HCT116 (cell line): ENCODE measurements at regions not wholly inside any gene's neighbourhood (a gene's known extent, or its start where the extent isn't known, plus 50 kb on each side); places are given as distances from the start of the nearest gene placed in this dataset.
"Not testable (repeated sequence)": the region's sequence is repeated elsewhere in the genome, so short reads cannot be mapped to it uniquely, and the experiment has no call there.

ENCODE experiments used
- ATAC-seq: fragments of 200-7000 bp; cut with Tn5 transposase; 2 replicates; pipeline ENCODE4 v1.9.1; 2020; ENCODE audit warnings: mild to moderate bottlenecking, moderate library complexity
- BruUV-seq: library from RNA; stranded (reverse); fragments of 400-500 nt; replicated peaks from 2 replicates; lab custom pipeline; 2021; lab: Mats Ljungman, UMichigan
- CTCF ChIA-PET: fragments of 300-600 bp; sonication (Branson Sonifier 250); formaldehyde crosslinking; loops from one replicate; lab custom pipeline; 2021; ENCODE audit warnings: antibody characterized with exemption; lab: Charles Lee
- POLR2A ChIA-PET: fragments of 300-600, 350-600 bp; sonication (Branson Sonifier 250); formaldehyde crosslinking; loops from one replicate; lab custom pipeline; 2021; ENCODE audit warnings: antibody characterized with exemption; lab: Charles Lee
- RAD21 ChIA-PET, 2 experiments: fragments of 300-600 bp; sonication (Branson Sonifier 250); formaldehyde crosslinking; loops; one replicate each; lab custom pipeline; 2023; ENCODE audit warnings: low total read pairs in 2 of 2; ENCODE audit not compliant: uncharacterized antibody in 2 of 2, unreplicated experiment in 2 of 2, low non-redundant PET in 1 of 2; lab: Charles Lee
- DNase-seq: peaks from one replicate; pipeline ENCODE4 v3.0.0-alpha.2; 2010; ENCODE audit warnings: low read depth, low spot score
- H2AFZ ChIP-seq: fragments of 200-600 bp; shearing (Covaris generic), sonication (generic); 2 replicates; pipeline ENCODE4 v1.6.1; 2017; ENCODE audit warnings: low read depth, mixed run types, mixed read lengths, antibody characterized with exemption, low read length; ENCODE audit not compliant: poor library complexity, severe bottlenecking
- H3K27ac ChIP-seq: 2 replicates; pipeline ENCODE4 v1.5.1; 2012; ENCODE audit warnings: low read depth, low read length
- H3K27me3 ChIP-seq: fragments of 200-600 bp; sonication (generic); 2 replicates; pipeline ENCODE4 v1.6.1; 2016; ENCODE audit warnings: mixed run types, low read length, mixed read lengths; ENCODE audit not compliant: insufficient read depth
- H3K36me3 ChIP-seq, 2 experiments: fragments of 200-500 bp in 1 of 2; fragments of 200-600 bp in 1 of 2; sonication (Bioruptor generic) in 1 of 2; sonication (generic) in 1 of 2; 2 replicates each; pipeline versions ENCODE4 v1.5.1 to v1.6.1; 2014 to 2016; ENCODE audit warnings: low read length in 2 of 2, inconsistent platforms in 1 of 2, mixed read lengths in 1 of 2, mixed run types in 1 of 2; ENCODE audit not compliant: insufficient read depth in 2 of 2, control insufficient read depth in 1 of 2
- H3K4me1 ChIP-seq, 2 experiments: fragments of 200-600 bp in 1 of 2; sonication (generic) in 1 of 2; 2 replicates each; pipeline versions ENCODE4 v1.5.1 to v1.6.1; 2012 to 2017; ENCODE audit warnings: low read length in 2 of 2, inconsistent platforms in 1 of 2, mild to moderate bottlenecking in 1 of 2, mixed read lengths in 1 of 2, mixed run types in 1 of 2, moderate library complexity in 1 of 2; ENCODE audit not compliant: insufficient read depth in 2 of 2, control insufficient read depth in 1 of 2
- H3K4me2 ChIP-seq: fragments of 200-600 bp; sonication (generic); 2 replicates; pipeline ENCODE4 v1.6.1; 2017; ENCODE audit warnings: mixed run types, low read length, mixed read lengths
- H3K4me3 ChIP-seq, 2 experiments: fragments of 200-600 bp in 1 of 2; sonication (generic) in 1 of 2; replicated peaks in 1 of 2; 2 replicates each; pipeline ENCODE4 v1.5.1; 2011 to 2016; ENCODE audit warnings: low read length in 2 of 2, control low read depth in 1 of 2, low read depth in 1 of 2, mild to moderate bottlenecking in 1 of 2, mixed read lengths in 1 of 2, mixed run types in 1 of 2
- H3K79me2 ChIP-seq: fragments of 200-600 bp; sonication (generic); 2 replicates; pipeline ENCODE4 v1.6.1; 2017; ENCODE audit warnings: mild to moderate bottlenecking, mixed run types, low read length, moderate library complexity, mixed read lengths; ENCODE audit not compliant: insufficient read depth
- H3K9ac ChIP-seq: fragments of 200-600 bp; sonication (generic); 2 replicates; pipeline ENCODE4 v1.6.1; 2016; ENCODE audit warnings: low read length, mixed read lengths
- H3K9me2 ChIP-seq: fragments of 200-600 bp; sonication (generic), shearing (Covaris generic); 2 replicates; pipeline ENCODE4 v1.6.1; 2017; ENCODE audit warnings: mixed run types, mild to moderate bottlenecking, moderate library complexity; ENCODE audit not compliant: insufficient read depth
- H3K9me3 ChIP-seq, 2 experiments: fragments of 200-500 bp in 1 of 2; fragments of 200-600 bp in 1 of 2; sonication (Bioruptor generic) in 1 of 2; sonication (generic) in 1 of 2; 2 replicates each; pipeline ENCODE4 v1.6.1; 2014 to 2017; ENCODE audit warnings: low read length in 2 of 2, mixed read lengths in 2 of 2, inconsistent platforms in 1 of 2, low read depth in 1 of 2, mild to moderate bottlenecking in 1 of 2, mixed run types in 1 of 2, moderate library complexity in 1 of 2; ENCODE audit not compliant: control insufficient read depth in 1 of 2, insufficient read depth in 1 of 2
- H4K20me1 ChIP-seq: fragments of 200-600 bp; sonication (generic), shearing (Covaris generic); 2 replicates; pipeline ENCODE4 v1.6.1; 2017; ENCODE audit warnings: mixed run types, mild to moderate bottlenecking, moderate library complexity; ENCODE audit not compliant: insufficient read depth
- ATF3 ChIP-seq: IDR thresholded peaks from 2 replicates; pipeline ENCODE4 v1.6.1; 2012
- CBX3 ChIP-seq: IDR thresholded peaks from 2 replicates; pipeline ENCODE4 v1.6.1; 2012; ENCODE audit warnings: low read depth
- CEBPB ChIP-seq: IDR thresholded peaks from 2 replicates; pipeline ENCODE4 v1.6.1; 2012; ENCODE audit warnings: low read depth
- EZH2phosphoT487 ChIP-seq: fragments of 200-600 bp; IDR thresholded peaks from 2 replicates; pipeline ENCODE4 v1.6.1; 2018; ENCODE audit warnings: antibody characterized with exemption, borderline replicate concordance
- MAX ChIP-seq: IDR thresholded peaks from 2 replicates; pipeline ENCODE4 v1.6.1; 2012
- RAD21 ChIP-seq: IDR thresholded peaks from 2 replicates; pipeline ENCODE4 v1.6.1; 2012; ENCODE audit warnings: low read depth, mild to moderate bottlenecking
- SIN3A ChIP-seq: IDR thresholded peaks from 2 replicates; pipeline ENCODE4 v1.6.1; 2012; ENCODE audit warnings: low read depth
- SP1 ChIP-seq: IDR thresholded peaks from 2 replicates; pipeline ENCODE4 v1.6.1; 2012; ENCODE audit warnings: low read depth
- TCF7L2 ChIP-seq: IDR thresholded peaks from 2 replicates; pipeline ENCODE4 v1.7.0; 2011; ENCODE audit warnings: borderline replicate concordance, inconsistent platforms; ENCODE audit not compliant: insufficient read depth, insufficient read length; ENCODE audit errors: extremely low read depth
- YY1 ChIP-seq: IDR thresholded peaks from 2 replicates; pipeline ENCODE4 v1.6.1; 2011; ENCODE audit warnings: low read length, low read depth, moderate library complexity, mild to moderate bottlenecking; ENCODE audit not compliant: insufficient replicate concordance; ENCODE audit errors: extremely low read depth
- ZBTB33 ChIP-seq: IDR thresholded peaks from 2 replicates; pipeline ENCODE4 v1.6.1; 2011; ENCODE audit warnings: mild to moderate bottlenecking, low read length, moderate library complexity; ENCODE audit not compliant: insufficient replicate concordance; ENCODE audit errors: extremely low read depth
- ZFX ChIP-seq: fragments of 450-650 bp; IDR thresholded peaks from 2 replicates; pipeline ENCODE4 v1.6.1; 2017
- ZNF274 ChIP-seq: fragments of 200-500 bp; sonication (Bioruptor generic); IDR thresholded peaks from 2 replicates; pipeline ENCODE4 v1.6.1; 2014; ENCODE audit warnings: mild to moderate bottlenecking, low read depth, low read length, inconsistent platforms
- intact Hi-C: fragments of 100-400 bp; cut with micrococcal nuclease; formaldehyde crosslinking; loops from 2 replicates; pipeline ENCODE4 v1.10.0; 2022

GRCh38 chr16:29302976-29303375 lies 103.5 kb downstream of the NPIPB11 start:
- H3K27ac ChIP-seq, result no peak overlapping the region
- DNase-seq (no peak), ATAC-seq (no peak)
- H3K9me3 ChIP-seq, result no peaks in the 10 kb centered on the region
- H3K36me3 ChIP-seq, result no peaks in the 10 kb centered on the region
- no peak overlapping the region for H2AFZ ChIP-seq
- TF ChIP-seq CEBPB, result no peak
- no peak for TF ChIP-seq ZNF274
- TF ChIP-seq ATF3, result no peak
- no peak for TF ChIP-seq ZBTB33
- no peak for TF ChIP-seq EZH2phosphoT487
- no peak for TF ChIP-seq MAX
- no peak for TF ChIP-seq YY1
- TF ChIP-seq TCF7L2, result no peak
- no peak for TF ChIP-seq ZFX
- no peak for TF ChIP-seq RAD21
- TF ChIP-seq SP1, result no peak
- TF ChIP-seq CBX3, result no peak
- TF ChIP-seq SIN3A, result no peak
- H3K9ac ChIP-seq, result no peak overlapping the region
- ChIA-PET RAD21 (no interaction called here), CTCF (no interaction called here), POLR2A (no interaction called here)
- BruUV-seq, result no TSS peak
- no peaks in the 10 kb centered on the region for H3K4me1 ChIP-seq
- H4K20me1 ChIP-seq, result no peaks in the 10 kb centered on the region
- no peak overlapping the region for H3K4me3 ChIP-seq
- intact Hi-C loops, result no loop called here
- H3K9me2 ChIP-seq, result no peaks in the 10 kb centered on the region
- H3K4me2 ChIP-seq, result no peak overlapping the region
- H3K27me3 ChIP-seq, result peaks cover 5% of the 10 kb centered on the region; the same call in 1 of the 2 replicates
- no peaks in the 10 kb centered on the region for H3K79me2 ChIP-seq

- POLR2A ChIA-PET, H3K4me2 ChIP-seq, H3K27me3 ChIP-seq, CTCF ChIA-PET, H3K4me1 ChIP-seq, RAD21 ChIA-PET, H3K79me2 ChIP-seq, H2AFZ ChIP-seq, ATAC-seq, H3K4me3 ChIP-seq, H4K20me1 ChIP-seq, H3K36me3 ChIP-seq, H3K9me2 ChIP-seq, H3K9ac ChIP-seq, intact Hi-C loops, H3K9me3 ChIP-seq, BruUV-seq, H3K27ac ChIP-seq, DNase-seq: not testable (repeated sequence)
These were observed 104.1 kb downstream of the NPIPB11 start for GRCh38 chr16:29302433-29302832.

GRCh38 chr16:29301662-29302285 lies 104.7 kb downstream of the NPIPB11 start:
- H3K9me3 ChIP-seq, H3K4me1 ChIP-seq, CTCF ChIA-PET, H3K4me2 ChIP-seq, POLR2A ChIA-PET, DNase-seq, H3K27ac ChIP-seq, ATAC-seq, H2AFZ ChIP-seq, H4K20me1 ChIP-seq, BruUV-seq, H3K9me2 ChIP-seq, intact Hi-C loops, H3K36me3 ChIP-seq, RAD21 ChIA-PET, H3K9ac ChIP-seq, H3K79me2 ChIP-seq, H3K27me3 ChIP-seq, H3K4me3 ChIP-seq: not testable (repeated sequence)
